Mucosa of descending colon (tissue), 3 donors: ENCODE measurements at regions not wholly inside any gene's neighbourhood (a gene's known extent, or its start where the extent isn't known, plus 50 kb on each side); places are given as distances from the start of the nearest gene placed in this dataset.

Experiments
- ATAC-seq: fragments of 200-7000 bp; cut with Tn5 transposase; one replicate; pipeline ENCODE4 v1.9.1; 2020; ENCODE audit warnings: mild to moderate bottlenecking, moderate library complexity
- DNase-seq, 3 donors: peaks; one replicate each; pipeline ENCODE4 v3.0.0-alpha.2; 2020
- H3K36me3 ChIP-seq: fragments of 200-600 bp; one replicate; pipeline ENCODE4 v1.8.0; 2021; ENCODE audit warnings: low read depth, mild to moderate bottlenecking
- H3K4me1 ChIP-seq: fragments of 200-600 bp; one replicate; pipeline ENCODE4 v1.8.0; 2021; ENCODE audit warnings: low read depth, mild to moderate bottlenecking
- H3K4me3 ChIP-seq: fragments of 200-600 bp; one replicate; pipeline ENCODE4 v1.8.0; 2021; ENCODE audit warnings: mild to moderate bottlenecking
- H3K9me3 ChIP-seq: fragments of 200-600 bp; one replicate; pipeline ENCODE4 v1.8.0; 2021; ENCODE audit warnings: mild to moderate bottlenecking
- CTCF ChIP-seq: fragments of 200-600 bp; IDR thresholded peaks from one replicate; pipeline ENCODE4 v1.8.0; 2022; ENCODE audit warnings: antibody characterized with exemption, mild to moderate bottlenecking
- intact Hi-C, 2 donors: fragments of 100-400 bp; cut with DNase I in 1 of 2; cut with micrococcal nuclease in 1 of 2; formaldehyde crosslinking; loops; one replicate each; pipeline versions ENCODE4 v1.11.0 to v1.11.1; 2022; cut with DNase I, micrococcal nuclease
- donor health status: DM: no; HTN: no; CAD: no; lungs with moderate emphysema.
- donor health status: DM: no; HTN: no; CAD: no.
- donor health status: DM: no; HTN: yes; CAD: no.

GRCh38 chr1:187281085-187281484, 452.3 kb downstream of the PLA2G4A start:
- no peak for ATAC-seq
- TF ChIP-seq CTCF, result no peak
- Histone ChIP-seq H3K4me1 (no peaks in the 10 kb centered on the region), H3K9me3 (peaks cover 6% of the 10 kb centered on the region), H3K36me3 (no peaks in the 10 kb centered on the region), H3K4me3 (no peak overlapping the region)
- intact Hi-C loops, result no loop called here
- no peak for DNase-seq

- H3K4me1 ChIP-seq, result no peaks in the 10 kb centered on the region
- H3K36me3 ChIP-seq, result no peaks in the 10 kb centered on the region
- DNase-seq (no peak), ATAC-seq (no peak)
- intact Hi-C loops, result no loop called here
- TF ChIP-seq CTCF, result no peak
- H3K4me3 ChIP-seq, result no peak overlapping the region
- H3K9me3 ChIP-seq, result peaks cover 12% of the 10 kb centered on the region
Measured at GRCh38 chr1:187283984-187284383, 455.2 kb downstream of the PLA2G4A start.

GRCh38 chr1:187294421-187295201, 465.9 kb downstream of the PLA2G4A start:
- H3K9me3 ChIP-seq, result peaks cover 14% of the 10 kb centered on the region
- H3K4me1 ChIP-seq, result no peaks in the 10 kb centered on the region
- no peak for DNase-seq
- ATAC-seq, result no peak
- intact Hi-C loops, result no loop called here
- no peaks in the 10 kb centered on the region for H3K36me3 ChIP-seq
- no peak overlapping the region for H3K4me3 ChIP-seq
- TF ChIP-seq CTCF, result no peak

- H3K4me3 ChIP-seq, result no peak overlapping the region
- TF ChIP-seq CTCF, result no peak
- H3K9me3 ChIP-seq, result peaks cover 3% of the 10 kb centered on the region
- no peak for ATAC-seq
- DNase-seq, result no peak
- H3K4me1 ChIP-seq, result no peaks in the 10 kb centered on the region
- no peaks in the 10 kb centered on the region for H3K36me3 ChIP-seq
- intact Hi-C loops, result no loop called here
Measured at GRCh38 chr1:187300081-187300480, 471.3 kb downstream of the PLA2G4A start.

GRCh38 chr1:187306710-187307415, 478.1 kb downstream of the PLA2G4A start:
- DNase-seq (no peak), ATAC-seq (no peak)
- H3K36me3 ChIP-seq, result no peaks in the 10 kb centered on the region
- no peak for TF ChIP-seq CTCF
- no peak overlapping the region for H3K4me3 ChIP-seq
- no peaks in the 10 kb centered on the region for H3K4me1 ChIP-seq
- intact Hi-C loops, result no loop called here
- peaks cover 3% of the 10 kb centered on the region for H3K9me3 ChIP-seq
